ENCODE measurements at regions not wholly inside any gene's neighbourhood (a gene's known extent, or its start where the extent isn't known, plus 50 kb on each side); places are given as distances from the start of the nearest gene placed in this dataset.
A peak's percentile ranks its signal among the peaks of the same experiment; 100 is the strongest.

GRCh38 chr13:40233731-40234195 is 432.7 kb downstream of the FOXO1 start:
- no peak for DNase-seq

GRCh38 chr13:40235160-40235796 is 431.2 kb downstream of the FOXO1 start:
- DNase-seq, result no peak

- DNase-seq, result no peak
These were observed 429.8 kb downstream of the FOXO1 start for GRCh38 chr13:40236566-40237168.

- no peak for DNase-seq
These were observed 427.7 kb downstream of the FOXO1 start for GRCh38 chr13:40238761-40239160.

GRCh38 chr13:40240293-40240692 is 426.1 kb downstream of the FOXO1 start:
- no peak for DNase-seq

- DNase-seq, result no peak
These were observed 425.2 kb downstream of the FOXO1 start for GRCh38 chr13:40241125-40241798.

GRCh38 chr13:40243047-40243446 is 423.4 kb downstream of the FOXO1 start:
- no peak for DNase-seq

- DNase-seq, result no peak
These were observed 422.5 kb downstream of the FOXO1 start for GRCh38 chr13:40243982-40244381.

GRCh38 chr13:40245567-40245966 is 420.9 kb downstream of the FOXO1 start:
- DNase-seq, result no peak

GRCh38 chr13:40247845-40248244 is 418.6 kb downstream of the FOXO1 start:
- DNase-seq, result no peak

- no peak for DNase-seq
These were observed 415.0 kb downstream of the FOXO1 start for GRCh38 chr13:40251343-40252032.

GRCh38 chr13:40252241-40252640 is 414.2 kb downstream of the FOXO1 start:
- no peak for DNase-seq

GRCh38 chr13:40252676-40253075 is 413.8 kb downstream of the FOXO1 start:
- no peak for DNase-seq

GRCh38 chr13:40254394-40254793 is 412.0 kb downstream of the FOXO1 start:
- DNase-seq, result no peak

- DNase-seq, result no peak
These were observed 410.9 kb downstream of the FOXO1 start for GRCh38 chr13:40255551-40255950.

- no peak for DNase-seq
These were observed 406.5 kb downstream of the FOXO1 start for GRCh38 chr13:40259899-40260298.

- no peak for DNase-seq
These were observed 405.1 kb downstream of the FOXO1 start for GRCh38 chr13:40261336-40261735.

- no peak for DNase-seq
These were observed 404.5 kb downstream of the FOXO1 start for GRCh38 chr13:40261947-40262346.

GRCh38 chr13:40269086-40269485 is 397.4 kb downstream of the FOXO1 start:
- DNase-seq, result peak; percentile 65

- DNase-seq, result no peak
These were observed 395.7 kb downstream of the FOXO1 start for GRCh38 chr13:40270726-40271125.

GRCh38 chr13:40271271-40271885 is 395.1 kb downstream of the FOXO1 start:
- no peak for DNase-seq

- DNase-seq, result peak; percentile 84
These were observed 394.3 kb downstream of the FOXO1 start for GRCh38 chr13:40271931-40272775.

Measured in islet precursor cell (in vitro differentiated cells).